Panc1 (cell line): ENCODE measurements at regions not wholly inside any gene's neighbourhood (a gene's known extent, or its start where the extent isn't known, plus 50 kb on each side); places are given as distances from the start of the nearest gene placed in this dataset.

Experiments used
- CTCF ChIP-seq: fragments of 450-650 bp; IDR thresholded peaks from 2 replicates; pipeline ENCODE4 v1.5.1; 2017; ENCODE audit warnings: mild to moderate bottlenecking
- POLR2AphosphoS5 ChIP-seq: IDR thresholded peaks from 2 replicates; pipeline ENCODE4 v1.6.1; 2012; ENCODE audit warnings: mild to moderate bottlenecking, low read depth, low read length, moderate library complexity
- REST ChIP-seq, 2 experiments: IDR thresholded peaks; 2 replicates each; pipeline ENCODE4 v1.6.1; 2011 to 2012; ENCODE audit warnings: low read depth in 2 of 2, control low read depth in 1 of 2, low read length in 1 of 2, mild to moderate bottlenecking in 1 of 2, moderate library complexity in 1 of 2; ENCODE audit not compliant: insufficient read depth in 1 of 2
- TCF7L2 ChIP-seq: IDR thresholded peaks from 2 replicates; pipeline ENCODE4 v1.6.1; 2011; ENCODE audit warnings: mild to moderate bottlenecking, low read depth, low read length, inconsistent platforms

GRCh38 chr2:8095978-8096377 is 585.9 kb upstream of the ID2 start:
- no peak for TF ChIP-seq CTCF
- no peak for TF ChIP-seq REST (IDR thresholded peaks at IDR 0.05; ENCODE audit: insufficient read depth in 1 of 2, low read depth in 2 of 2, low read length in 1 of 2)
- TF ChIP-seq POLR2AphosphoS5: no peak
- no peak for TF ChIP-seq TCF7L2
